ENCODE measurements at regions not wholly inside any gene's neighbourhood (a gene's known extent, or its start where the extent isn't known, plus 50 kb on each side); places are given as distances from the start of the nearest gene placed in this dataset.

GRCh38 chr3:178483704-178484103 lies 52.5 kb upstream of the KCNMB2 start:
- TF ChIP-seq CTCF (conservative IDR thresholded peaks at IDR 0.05; ENCODE audit: low read depth, low read length) (no peak), EZH2 (IDR thresholded peaks at IDR 0.05; ENCODE audit: low read length, unreplicated experiment) (no peak), EZH2phosphoT487 (IDR thresholded peaks at IDR 0.05; ENCODE audit: borderline replicate concordance, low read length) (no peak)

Measured in PC-3 (cell line).